Progenitor cell of endocrine pancreas (in vitro differentiated cells): ENCODE measurements at regions not wholly inside any gene's neighbourhood (a gene's known extent, or its start where the extent isn't known, plus 50 kb on each side); places are given as distances from the start of the nearest gene placed in this dataset.

Experiments
- DNase-seq: peaks from one replicate; pipeline ENCODE4 v3.0.0; 2021; ENCODE audit warnings: low spot score; ENCODE audit not compliant: unreplicated experiment
- H3K27ac Mint-ChIP-seq: 2 replicates; pipeline ENCODE4 v1.8.0; 2021; ENCODE audit warnings: mild to moderate bottlenecking, moderate library complexity, mixed read lengths
- H3K27me3 Mint-ChIP-seq: 2 replicates; pipeline ENCODE4 v1.8.0; 2021; ENCODE audit warnings: mixed read lengths
- H3K36me3 Mint-ChIP-seq: 2 replicates; pipeline ENCODE4 v1.8.0; 2022; ENCODE audit warnings: mixed read lengths; ENCODE audit not compliant: insufficient read depth
- H3K4me1 Mint-ChIP-seq: 2 replicates; pipeline ENCODE4 v1.8.0; 2021; ENCODE audit warnings: low read depth, mixed read lengths
- H3K4me3 Mint-ChIP-seq: 2 replicates; pipeline ENCODE4 v1.8.0; 2021; ENCODE audit warnings: low read depth, mild to moderate bottlenecking, moderate library complexity, mixed read lengths
- H3K9me3 Mint-ChIP-seq: 2 replicates; pipeline ENCODE4 v1.8.0; 2021; ENCODE audit warnings: low read depth, mixed read lengths
- TF ChIP-seq, protein P1 (sequence below): fragments of 200-600 bp; sonication (generic); IDR thresholded peaks from one replicate; pipeline ENCODE4 v1.5.0; 2021; ENCODE audit warnings: antibody characterized with exemption, mild to moderate bottlenecking; ENCODE audit not compliant: unreplicated experiment

DNA sequence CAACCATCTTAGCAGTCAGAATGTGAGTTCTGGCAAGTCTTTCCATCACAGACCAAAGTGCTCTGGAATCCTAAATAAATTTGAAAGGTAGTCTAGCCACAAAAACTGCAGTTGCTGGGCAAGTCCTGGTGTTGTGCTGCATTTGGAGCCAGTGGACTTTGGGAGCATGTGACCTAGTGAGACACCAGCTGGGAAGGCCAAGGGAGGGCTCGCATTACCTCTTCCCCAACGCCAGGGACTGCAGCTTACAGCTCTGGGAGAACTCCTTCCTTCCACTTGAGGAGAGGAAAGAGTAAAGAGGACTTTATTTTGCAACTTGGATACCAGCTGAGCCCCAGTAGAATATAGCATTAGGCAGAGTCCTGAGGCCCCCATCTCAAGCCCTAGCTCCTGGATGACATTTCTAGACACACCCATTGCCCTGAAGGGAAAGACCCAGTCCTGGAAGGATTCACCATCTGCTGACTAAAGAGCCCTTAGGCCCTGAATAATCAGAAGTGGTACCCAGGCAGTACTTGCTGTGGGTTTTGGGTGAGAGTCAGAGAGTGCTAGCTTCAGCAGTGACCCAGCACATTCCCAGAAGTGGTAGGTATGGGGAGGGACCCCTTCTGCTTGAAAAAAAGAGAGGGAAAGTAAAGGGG is 190.7 kb downstream of the NUF2 start:
- no peak for DNase-seq
- Mint-ChIP-seq H3K4me1 (no peaks in the 10 kb centered on the region), H3K9me3 (peaks cover 8% of the 10 kb centered on the region), H3K36me3 (no peaks in the 10 kb centered on the region), H3K4me3 (no peak overlapping the region), H3K27me3 (no peaks in the 10 kb centered on the region), H3K27ac (no peak overlapping the region)
- TF ChIP-seq, protein P1, sequence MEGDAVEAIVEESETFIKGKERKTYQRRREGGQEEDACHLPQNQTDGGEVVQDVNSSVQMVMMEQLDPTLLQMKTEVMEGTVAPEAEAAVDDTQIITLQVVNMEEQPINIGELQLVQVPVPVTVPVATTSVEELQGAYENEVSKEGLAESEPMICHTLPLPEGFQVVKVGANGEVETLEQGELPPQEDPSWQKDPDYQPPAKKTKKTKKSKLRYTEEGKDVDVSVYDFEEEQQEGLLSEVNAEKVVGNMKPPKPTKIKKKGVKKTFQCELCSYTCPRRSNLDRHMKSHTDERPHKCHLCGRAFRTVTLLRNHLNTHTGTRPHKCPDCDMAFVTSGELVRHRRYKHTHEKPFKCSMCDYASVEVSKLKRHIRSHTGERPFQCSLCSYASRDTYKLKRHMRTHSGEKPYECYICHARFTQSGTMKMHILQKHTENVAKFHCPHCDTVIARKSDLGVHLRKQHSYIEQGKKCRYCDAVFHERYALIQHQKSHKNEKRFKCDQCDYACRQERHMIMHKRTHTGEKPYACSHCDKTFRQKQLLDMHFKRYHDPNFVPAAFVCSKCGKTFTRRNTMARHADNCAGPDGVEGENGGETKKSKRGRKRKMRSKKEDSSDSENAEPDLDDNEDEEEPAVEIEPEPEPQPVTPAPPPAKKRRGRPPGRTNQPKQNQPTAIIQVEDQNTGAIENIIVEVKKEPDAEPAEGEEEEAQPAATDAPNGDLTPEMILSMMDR, result no peak

- no peaks in the 10 kb centered on the region for H3K27me3 Mint-ChIP-seq
- no peak overlapping the region for H3K4me3 Mint-ChIP-seq
- TF ChIP-seq, protein P1, result no peak
- no peak for DNase-seq
- no peaks in the 10 kb centered on the region for H3K36me3 Mint-ChIP-seq
- no peak overlapping the region for H3K27ac Mint-ChIP-seq
- H3K4me1 Mint-ChIP-seq, result no peaks in the 10 kb centered on the region
- H3K9me3 Mint-ChIP-seq, result peaks cover 15% of the 10 kb centered on the region
Measured at GRCh38 chr1:163523375-163524029, 201.7 kb downstream of the NUF2 start.

DNA sequence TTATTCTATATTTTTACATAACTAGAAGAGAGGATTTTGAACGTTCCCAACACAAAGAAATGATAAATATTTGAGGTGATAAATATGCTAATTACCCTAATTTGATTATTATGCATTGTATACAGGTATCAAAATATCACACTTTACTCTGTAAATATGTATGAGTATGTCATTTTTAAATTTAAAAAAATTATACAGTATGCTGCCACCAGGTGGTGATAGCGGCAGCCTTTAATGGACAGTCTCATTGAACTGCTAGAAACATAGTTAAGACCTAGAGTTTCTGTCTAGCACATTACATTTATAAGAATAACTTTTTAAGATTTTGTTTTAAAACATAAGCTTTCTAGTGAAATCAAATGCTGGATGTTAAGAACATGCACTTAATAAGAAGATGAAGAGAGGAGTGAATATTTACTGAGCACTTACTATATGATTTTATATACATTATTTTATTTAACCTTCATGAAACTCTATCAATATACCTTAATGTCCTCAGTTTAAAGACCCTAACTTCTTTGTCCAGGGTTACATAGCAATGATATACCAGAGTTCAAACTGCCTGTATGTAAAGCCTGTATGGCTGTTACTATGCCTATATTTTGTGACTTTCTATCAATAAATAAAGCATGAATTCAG is 207.1 kb downstream of the NUF2 start:
- H3K4me3 Mint-ChIP-seq, result no peak overlapping the region
- TF ChIP-seq, protein P1, result peak; percentile 76
- peaks cover 9% of the 10 kb centered on the region for H3K9me3 Mint-ChIP-seq

DNA sequence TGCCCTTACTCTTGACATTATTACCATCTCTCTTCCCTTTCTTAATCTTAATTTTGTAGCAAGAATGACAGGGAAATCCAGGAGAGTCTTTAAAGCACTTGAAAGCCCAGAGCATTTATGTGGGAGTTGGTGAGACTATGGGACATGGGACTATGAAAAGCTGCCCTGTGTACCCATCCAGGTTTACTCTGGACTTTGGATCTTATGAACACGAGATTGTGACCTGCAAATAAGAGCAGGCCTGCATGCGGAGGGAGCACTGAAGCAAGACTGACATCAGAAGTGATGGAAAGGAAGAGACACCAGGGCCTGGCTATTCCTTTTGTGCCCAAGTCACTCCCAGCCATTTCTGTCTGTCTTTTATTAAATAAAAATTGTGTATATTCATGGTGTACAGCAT is 209.6 kb downstream of the NUF2 start:
- DNase-seq, result no peak
- no peaks in the 10 kb centered on the region for H3K27me3 Mint-ChIP-seq
- H3K36me3 Mint-ChIP-seq, result no peaks in the 10 kb centered on the region
- TF ChIP-seq, protein P1, result no peak
- no peak overlapping the region for H3K4me3 Mint-ChIP-seq
- peaks cover 9% of the 10 kb centered on the region for H3K9me3 Mint-ChIP-seq
- H3K4me1 Mint-ChIP-seq, result peaks cover 7% of the 10 kb centered on the region
- no peak overlapping the region for H3K27ac Mint-ChIP-seq

More for the DNA sequence above, 207.1 kb downstream of the NUF2 start:
- H3K27ac Mint-ChIP-seq, result no peak overlapping the region
- no peaks in the 10 kb centered on the region for H3K36me3 Mint-ChIP-seq
- H3K4me1 Mint-ChIP-seq, result peaks cover 7% of the 10 kb centered on the region
- no peaks in the 10 kb centered on the region for H3K27me3 Mint-ChIP-seq
- no peak for DNase-seq

DNA sequence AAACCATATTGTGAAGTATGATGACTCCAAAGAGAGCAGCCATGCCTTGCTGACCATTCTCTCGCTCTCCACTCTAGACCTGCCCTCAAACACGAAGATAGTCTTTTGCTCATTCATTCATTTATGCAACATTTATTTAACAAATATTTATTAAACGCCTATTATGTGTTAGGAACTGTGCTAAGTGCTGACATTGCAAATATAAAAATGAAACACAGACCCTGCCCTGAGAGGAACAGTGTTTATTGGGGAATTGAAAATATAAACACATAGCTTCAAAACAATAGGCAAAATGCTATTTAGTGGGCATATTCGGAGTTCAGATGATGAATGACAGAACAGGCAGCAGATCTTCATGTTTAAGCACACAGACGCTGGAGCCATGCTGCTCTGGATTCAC is 213.6 kb downstream of the NUF2 start:
- Mint-ChIP-seq H3K36me3 (no peaks in the 10 kb centered on the region), H3K27ac (no peak overlapping the region), H3K4me1 (peaks cover 10% of the 10 kb centered on the region), H3K4me3 (no peak overlapping the region), H3K27me3 (no peaks in the 10 kb centered on the region), H3K9me3 (no peaks in the 10 kb centered on the region)
- no peak for DNase-seq
- TF ChIP-seq, protein P1, result no peak
